ENCODE measurements at regions not wholly inside any gene's neighbourhood (a gene's known extent, or its start where the extent isn't known, plus 50 kb on each side); places are given as distances from the start of the nearest gene placed in this dataset.

- no peak for TF ChIP-seq ATF3 (CRISPR knock-in tag; conservative IDR thresholded peaks at IDR 0.05)
- TF ChIP-seq MYBL2 (CRISPR knock-in tag; IDR thresholded peaks at IDR 0.05) = no peak
- TF ChIP-seq NFATC4 (CRISPR knock-in tag; IDR thresholded peaks at IDR 0.05) = no peak
- TF ChIP-seq GRHL2 (CRISPR knock-in tag; IDR thresholded peaks at IDR 0.05; ENCODE audit: insufficient replicate concordance, severe bottlenecking) = no peak
- TF ChIP-seq FOXJ3 (CRISPR knock-in tag; IDR thresholded peaks at IDR 0.05; ENCODE audit: borderline replicate concordance) = no peak
- no peak for TF ChIP-seq ZNF281 (CRISPR knock-in tag; IDR thresholded peaks at IDR 0.05)
- TF ChIP-seq JAZF1 (CRISPR knock-in tag; IDR thresholded peaks at IDR 0.05) = no peak
- no peak for TF ChIP-seq AFF4 (CRISPR knock-in tag; IDR thresholded peaks at IDR 0.05; ENCODE audit: borderline replicate concordance)
- TF ChIP-seq FOXP4 (CRISPR knock-in tag; IDR thresholded peaks at IDR 0.05) = no peak
These were observed 172.7 kb downstream of the SPRY2 start (continued) for GRCh38 chr13:80168089-80168850.

GRCh38 chr13:80166352-80166751 is 174.6 kb downstream of the SPRY2 start:
- CTCF ChIA-PET = no interaction called here
- ATAC-seq (no peak), DNase-seq (ENCODE audit: low spot score) (no peak)
- POLR2A ChIA-PET = no interaction called here
- peaks cover 5% of the 10 kb centered on the region for H3K4me1 Mint-ChIP-seq
- H3K27ac Mint-ChIP-seq = no peak overlapping the region
- TF ChIP-seq CTCF (IDR thresholded peaks at IDR 0.05) (no peak), PREB (CRISPR knock-in tag; IDR thresholded peaks at IDR 0.05; ENCODE audit: borderline replicate concordance) (no peak), ZNF396 (CRISPR knock-in tag; IDR thresholded peaks at IDR 0.05; ENCODE audit: borderline replicate concordance) (no peak)
- H3K4me3 Mint-ChIP-seq = no peak overlapping the region
- no peaks in the 10 kb centered on the region for H3K9me3 Mint-ChIP-seq
- H3K36me3 Mint-ChIP-seq = no peaks in the 10 kb centered on the region
- no peaks in the 10 kb centered on the region; the same call in 1 of the 2 replicates for H3K27me3 Mint-ChIP-seq (ENCODE audit: low read depth)
